GM21737 (cell line): ENCODE measurements at regions not wholly inside any gene's neighbourhood (a gene's known extent, or its start where the extent isn't known, plus 50 kb on each side); places are given as distances from the start of the nearest gene placed in this dataset.
"Not testable (repeated sequence)": the region's sequence is repeated elsewhere in the genome, so short reads cannot be mapped to it uniquely, and the experiment has no call there.

Experiments
- ATAC-seq: cut with Tn5 transposase; IDR thresholded peaks from one replicate; pipeline ENCODE4 v1.9.1; 2021; ENCODE audit warnings: mild to moderate bottlenecking, moderate library complexity; ENCODE audit not compliant: unreplicated experiment

DNA sequence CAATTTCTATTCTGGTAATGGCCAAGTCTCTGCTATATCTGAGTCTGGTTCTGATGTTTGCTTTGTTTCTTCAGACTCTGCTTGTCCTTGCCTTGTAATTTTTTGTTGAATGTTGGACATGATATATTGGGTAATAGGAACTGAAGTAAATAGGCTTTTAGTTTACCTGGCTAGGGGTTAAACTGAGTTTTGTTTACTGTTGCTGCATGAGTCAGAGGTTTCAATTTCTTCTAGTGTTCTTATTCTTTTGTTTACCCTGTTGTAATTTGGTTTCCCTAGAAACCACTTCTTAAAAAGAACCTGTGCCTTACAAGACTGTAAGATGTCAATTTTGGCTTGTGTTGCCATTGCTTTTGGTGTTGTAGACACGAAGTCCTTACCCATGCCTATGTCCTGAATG is 285.0 kb upstream of the KCNH7 start:
- no peak for ATAC-seq

GRCh38 chr2:163122257-163122656 is 283.7 kb upstream of the KCNH7 start:
- ATAC-seq = no peak

GRCh38 chr2:163121483-163121882 is 282.9 kb upstream of the KCNH7 start:
- no peak for ATAC-seq

DNA sequence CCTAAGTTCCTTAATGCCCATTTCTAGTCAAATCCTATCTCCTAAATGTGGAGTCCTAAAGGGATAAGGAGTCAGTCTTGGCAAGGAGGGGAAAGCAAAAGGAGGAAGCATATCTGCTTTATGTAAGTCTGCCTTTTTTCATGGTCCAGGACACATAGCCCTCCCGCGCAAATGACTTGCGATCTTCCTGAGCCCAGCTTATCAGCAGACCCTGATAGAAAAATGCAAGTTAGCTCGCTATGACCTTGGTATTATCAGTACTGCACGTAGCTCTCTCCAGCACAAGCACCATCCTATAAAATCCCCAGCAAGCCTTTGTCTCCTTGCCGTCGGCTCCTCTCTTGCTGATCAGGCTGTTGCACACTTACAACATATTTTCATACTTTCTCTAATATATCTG is 281.4 kb upstream of the KCNH7 start:
- no peak for ATAC-seq

GRCh38 chr2:163086940-163087339 is 248.4 kb upstream of the KCNH7 start:
- ATAC-seq = no peak

DNA sequence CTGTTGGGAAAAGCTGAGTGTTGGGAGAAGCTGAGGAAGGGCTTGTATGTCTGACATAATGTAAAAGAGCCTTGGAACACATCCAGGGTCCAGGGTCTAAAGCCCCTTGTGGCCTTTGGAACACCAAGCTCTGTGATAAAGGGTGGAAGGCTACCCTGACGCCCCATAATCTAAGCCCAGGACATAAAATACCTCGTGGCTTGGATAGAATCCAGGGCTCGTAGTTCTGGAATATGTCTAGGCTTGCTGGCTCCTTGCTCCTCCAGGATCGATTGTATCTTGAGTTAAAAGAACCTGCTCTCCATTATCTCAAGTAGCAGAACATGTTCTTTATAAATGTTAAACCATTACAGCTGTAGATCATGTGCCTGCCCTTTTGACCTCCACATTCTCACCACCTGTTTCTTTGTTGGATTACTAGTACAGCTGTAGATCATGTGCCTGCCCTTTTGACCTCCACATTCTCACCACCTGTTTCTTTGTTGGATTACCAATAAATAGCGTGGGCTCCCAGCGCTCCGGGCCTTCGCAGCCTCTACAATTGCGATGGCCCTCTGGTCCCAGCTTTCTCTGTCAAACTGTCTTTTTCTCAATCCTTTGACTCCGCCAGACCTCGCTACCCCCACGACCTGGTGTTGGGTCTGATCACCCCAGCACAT is 246.9 kb upstream of the KCNH7 start:
- not testable (repeated sequence) for ATAC-seq

GRCh38 chr2:163081754-163082153 is 243.2 kb upstream of the KCNH7 start:
- ATAC-seq = no peak

DNA sequence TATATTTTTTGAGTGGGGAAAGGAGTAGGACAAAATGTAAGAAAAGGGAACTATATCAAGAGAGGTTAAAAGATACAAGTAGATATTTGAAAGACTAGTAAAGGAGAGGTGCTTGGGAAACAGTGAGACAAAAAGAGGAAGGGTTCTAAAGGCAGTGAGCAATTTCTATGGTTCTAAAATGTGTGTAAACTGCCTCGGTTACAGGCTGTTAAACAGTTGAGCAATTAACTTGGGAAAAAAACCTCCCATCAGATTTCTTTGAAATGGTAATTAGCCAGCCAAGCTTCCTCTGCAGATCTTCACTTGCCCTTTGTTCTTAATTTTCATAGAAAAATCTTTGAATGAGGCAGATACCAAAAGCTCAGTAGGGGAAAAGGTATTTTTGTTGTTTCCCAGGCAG is 238.7 kb upstream of the KCNH7 start:
- no peak for ATAC-seq

DNA sequence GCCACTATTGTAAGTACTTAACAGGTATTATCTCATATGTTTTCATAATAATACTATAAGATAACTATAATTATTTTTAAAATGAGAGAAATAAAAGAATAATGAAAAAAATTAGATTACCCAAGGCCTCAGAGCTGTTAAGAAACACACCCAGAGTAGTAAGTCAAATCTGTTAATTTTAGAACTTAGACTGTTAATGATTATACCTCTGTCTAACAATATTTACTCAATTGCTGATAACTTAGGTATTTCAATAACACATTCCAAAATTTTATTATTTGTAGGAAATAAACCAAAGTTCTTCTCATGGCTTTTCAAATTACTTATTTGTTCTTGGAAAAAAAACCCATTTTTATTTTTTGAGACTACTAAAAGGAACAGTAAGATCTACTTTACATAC is 227.5 kb upstream of the KCNH7 start:
- no peak for ATAC-seq

GRCh38 chr2:163062524-163062923 is 224.0 kb upstream of the KCNH7 start:
- no peak for ATAC-seq

DNA sequence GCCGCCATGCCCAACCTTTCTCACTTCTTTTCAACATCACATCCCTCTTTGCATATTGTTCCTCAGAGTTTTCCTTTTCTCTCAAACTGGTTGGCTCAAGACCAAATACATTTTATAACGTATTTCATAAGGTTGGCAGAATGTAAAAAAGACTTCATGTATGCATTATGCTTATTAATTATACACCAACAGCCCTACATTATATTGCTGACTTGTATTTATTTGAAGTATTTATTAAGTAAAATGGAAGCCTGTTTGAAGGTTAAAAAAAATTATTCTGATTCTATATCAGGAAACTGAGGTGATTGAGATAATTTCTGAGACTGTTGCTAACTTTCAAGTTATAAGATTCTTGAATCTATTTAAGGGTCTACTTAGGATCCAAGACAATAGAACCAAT is 208.0 kb upstream of the KCNH7 start:
- ATAC-seq = no peak

DNA sequence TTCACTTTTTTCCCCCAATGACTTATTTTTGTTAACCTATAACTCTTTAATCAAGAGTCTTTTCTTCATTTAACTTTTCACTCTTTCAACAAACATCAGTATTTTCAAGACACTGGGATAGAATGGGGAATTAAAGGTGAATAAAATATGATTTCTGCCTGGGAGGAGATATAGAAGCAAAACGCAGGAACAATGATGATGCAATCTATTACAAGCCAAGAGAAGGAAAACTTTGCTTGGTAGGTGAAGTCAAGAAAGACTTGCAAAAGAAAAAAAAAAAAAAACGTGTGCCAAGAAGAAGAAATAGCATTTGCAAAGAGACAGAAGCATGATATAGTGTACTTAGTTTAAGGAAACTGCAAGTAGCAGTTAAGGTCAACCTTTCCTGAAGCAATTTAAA is 207.3 kb upstream of the KCNH7 start:
- ATAC-seq = no peak

DNA sequence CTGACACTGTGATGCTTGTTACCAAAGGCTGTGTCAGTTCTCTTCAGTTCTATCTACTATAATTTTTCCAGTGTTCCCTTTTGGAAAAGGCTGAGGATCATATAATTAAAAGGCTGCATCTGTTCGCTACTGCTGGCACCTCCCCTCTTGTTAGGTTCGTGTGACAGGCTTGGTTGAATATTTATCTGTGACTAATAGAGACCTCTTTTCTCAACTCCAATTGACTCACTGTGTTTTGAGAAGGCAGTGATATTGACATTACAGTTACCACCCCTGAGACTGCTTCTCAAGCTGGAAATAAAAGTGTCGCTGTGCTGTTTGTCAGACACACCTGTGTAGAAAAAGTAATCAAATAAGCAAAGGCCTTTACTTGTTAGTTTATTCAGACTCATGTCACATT is 205.5 kb upstream of the KCNH7 start:
- no peak for ATAC-seq

DNA sequence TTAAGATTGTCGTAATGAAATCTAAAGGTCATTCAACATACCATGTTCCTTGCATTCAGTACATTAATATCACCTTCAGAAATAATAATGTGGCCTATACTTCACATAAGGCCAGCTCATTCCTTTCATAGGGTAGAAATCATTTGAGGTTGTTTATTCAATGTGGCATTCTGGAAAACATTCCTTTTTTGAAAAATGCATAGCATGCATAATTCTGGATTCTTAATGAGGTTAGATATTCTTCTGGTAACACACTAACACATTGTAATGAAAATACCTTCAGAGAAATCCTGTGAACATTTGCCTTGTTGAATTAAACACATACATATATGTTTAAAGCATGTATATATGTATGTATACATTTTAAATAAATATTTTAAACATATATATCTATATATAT is 204.6 kb upstream of the KCNH7 start:
- no peak for ATAC-seq

DNA sequence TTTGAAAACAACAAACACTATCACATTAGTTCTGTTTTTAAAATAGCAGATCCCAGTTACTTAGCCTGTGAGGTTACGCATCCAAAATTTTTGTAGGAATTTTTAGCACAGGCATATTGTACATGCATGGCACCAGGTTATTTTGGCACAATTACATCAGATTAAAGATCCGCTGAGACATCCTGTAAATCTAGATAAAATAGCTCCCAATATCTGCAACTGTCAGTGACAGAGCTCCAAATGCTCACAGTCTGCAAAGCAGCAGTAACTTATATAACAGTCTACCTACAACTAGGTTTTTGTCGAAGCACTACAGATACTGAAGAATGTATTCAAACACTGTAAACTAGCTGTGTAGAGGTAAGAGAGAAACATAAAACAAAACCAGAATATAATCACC is 200.7 kb upstream of the KCNH7 start:
- no peak for ATAC-seq

- no peak for ATAC-seq
Observed at GRCh38 chr2:163028807-163029206, 190.2 kb upstream of the KCNH7 start.

DNA sequence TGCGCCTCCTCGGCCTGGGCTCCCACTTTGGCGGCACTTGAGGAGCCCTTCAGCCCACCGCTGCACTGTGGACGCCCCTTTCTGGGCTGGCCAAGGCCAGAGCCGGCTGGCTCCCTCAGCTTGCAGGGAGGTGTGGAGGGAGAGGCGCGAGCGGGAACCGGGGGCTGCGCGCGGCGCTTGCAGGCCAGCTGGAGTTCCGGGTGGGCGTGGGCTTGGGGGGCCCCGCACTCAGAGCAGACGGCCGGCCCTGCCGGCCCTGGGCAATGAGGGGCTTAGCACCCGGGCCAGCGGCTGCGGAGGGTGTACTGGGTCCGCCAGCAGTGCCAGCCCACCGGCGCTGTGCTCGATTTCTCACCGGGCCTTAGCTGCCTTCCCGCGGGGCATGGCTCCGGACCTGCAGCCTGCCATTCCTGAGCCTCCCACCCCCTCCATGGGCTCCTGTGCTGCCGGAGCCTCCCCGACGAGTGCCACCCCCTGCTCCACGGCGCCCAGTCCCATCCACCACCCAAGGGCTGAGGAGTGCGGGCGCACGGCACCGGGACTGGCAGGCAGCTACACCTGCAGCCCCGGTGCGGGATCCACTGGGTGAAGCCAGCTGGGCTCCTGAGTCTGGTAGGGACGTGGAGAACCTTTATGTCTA is 187.7 kb upstream of the KCNH7 start:
- ATAC-seq = not testable (repeated sequence)

GRCh38 chr2:163016882-163017281 is 178.3 kb upstream of the KCNH7 start:
- ATAC-seq = not testable (repeated sequence)

GRCh38 chr2:163011000-163011399 is 172.4 kb upstream of the KCNH7 start:
- ATAC-seq = no peak

GRCh38 chr2:163008642-163009041 is 170.1 kb upstream of the KCNH7 start:
- ATAC-seq = no peak

DNA sequence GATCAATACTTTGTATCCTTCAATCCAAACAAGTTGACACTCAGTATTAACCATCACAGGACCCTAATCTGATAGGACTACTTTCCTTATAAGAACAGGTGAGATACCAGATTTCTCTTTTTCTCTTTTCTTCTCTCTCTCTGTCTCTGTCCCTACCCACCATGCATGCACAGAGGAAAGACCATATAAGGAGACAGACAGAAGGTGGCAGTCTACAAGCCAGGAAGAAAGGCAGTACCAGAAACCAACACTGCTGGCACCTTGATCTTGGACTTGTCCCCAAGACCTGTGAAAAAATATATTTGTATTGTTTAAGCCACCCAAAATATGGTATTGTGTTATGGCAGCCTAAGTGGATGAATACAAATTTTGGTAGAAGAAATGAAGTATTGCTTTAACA is 156.2 kb upstream of the KCNH7 start:
- no peak for ATAC-seq

DNA sequence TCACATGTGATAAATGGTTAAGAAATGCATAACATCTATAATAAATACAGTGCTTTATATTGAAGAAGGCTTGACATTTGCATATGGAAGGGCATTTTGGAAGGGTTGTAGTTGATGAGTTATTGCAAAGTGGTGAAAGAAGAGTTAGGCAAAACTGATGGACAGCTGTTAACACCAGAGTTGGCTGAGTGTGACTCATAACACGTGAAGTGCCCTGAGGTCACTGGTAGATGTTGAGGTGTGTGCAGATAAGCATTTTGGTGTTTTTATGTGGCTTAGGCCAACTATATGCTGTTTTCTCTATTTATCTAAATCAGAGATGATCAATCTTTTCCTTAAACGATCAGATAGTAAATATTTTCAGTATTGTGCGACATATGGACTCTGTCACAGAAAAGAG is 154.3 kb upstream of the KCNH7 start:
- no peak for ATAC-seq

DNA sequence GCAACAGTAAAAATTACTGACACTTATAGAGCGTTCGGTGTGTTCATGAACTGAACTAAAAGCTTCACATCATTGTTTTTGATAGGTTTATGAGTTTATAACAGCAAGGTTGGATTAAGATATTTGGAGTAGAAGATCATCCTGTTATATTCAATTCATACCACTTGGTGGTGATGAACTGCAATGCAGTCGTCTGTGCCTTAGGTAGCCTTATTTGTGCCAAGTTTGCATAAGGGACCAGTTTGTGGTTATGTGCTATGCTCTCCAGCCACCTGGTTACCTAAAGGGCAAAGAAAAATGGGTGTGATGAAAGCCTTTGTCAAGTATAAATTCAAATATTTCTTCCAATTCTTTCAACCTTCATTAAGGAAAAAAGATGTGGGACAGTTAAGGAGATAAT is 150.9 kb upstream of the KCNH7 start:
- no peak for ATAC-seq
